ENCODE measurements at regions not wholly inside any gene's neighbourhood (a gene's known extent, or its start where the extent isn't known, plus 50 kb on each side); places are given as distances from the start of the nearest gene placed in this dataset.

DNA sequence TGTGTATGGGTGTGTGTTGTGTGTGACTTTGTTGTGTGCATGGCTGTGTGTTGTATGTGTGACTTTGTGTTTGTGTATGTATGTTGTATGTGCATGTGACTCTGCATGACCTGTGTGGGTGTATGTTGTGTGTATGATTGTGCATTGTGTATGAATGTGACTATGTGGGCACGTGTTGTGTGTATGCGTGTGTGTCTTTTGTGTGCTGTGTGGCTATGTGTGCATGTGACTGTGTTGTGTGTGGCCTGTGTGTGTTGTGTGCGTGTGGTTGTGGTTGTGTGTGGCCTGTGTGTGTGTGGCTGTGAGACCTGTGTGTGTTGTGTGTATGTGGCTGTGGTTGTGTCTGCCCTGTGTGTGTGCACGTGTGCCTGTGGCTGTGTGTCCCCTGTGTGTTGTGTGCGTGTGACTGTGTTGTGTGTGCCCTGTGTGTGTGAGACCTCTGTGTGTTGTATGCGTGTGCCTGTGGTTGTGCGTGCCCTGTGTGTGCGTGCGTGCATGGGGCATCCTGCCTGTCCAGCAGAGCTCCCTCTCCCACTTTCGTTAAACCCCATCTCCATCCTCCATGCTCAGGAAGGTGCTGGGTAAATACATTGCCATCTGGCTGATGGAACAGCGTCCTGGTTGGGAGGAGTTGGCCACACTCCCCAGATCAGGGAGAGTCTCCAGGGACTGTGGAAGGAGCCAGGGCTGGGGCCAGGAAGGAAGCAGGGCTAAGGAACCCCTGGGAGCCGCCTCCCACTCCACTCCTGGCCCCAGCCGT is 90.1 kb upstream of the GSE1 start:
- Histone ChIP-seq H2AFZ (no peak overlapping the region), H3K9me3 (ENCODE audit: low read depth) (no peaks in the 10 kb centered on the region), H3K4me1 (ENCODE audit: insufficient read depth) (no peaks in the 10 kb centered on the region), H3K27ac (no peak overlapping the region), H3K27me3 (replicated peaks; ENCODE audit: insufficient read depth) (no peaks in the 10 kb centered on the region), H3K4me3 (no peak overlapping the region), H3K9ac (no peak overlapping the region), H3K36me3 (ENCODE audit: low read depth) (no peaks in the 10 kb centered on the region), H4K20me1 (ENCODE audit: insufficient read depth) (no peaks in the 10 kb centered on the region), H3F3A (ENCODE audit: insufficient read depth) (no peaks in the 10 kb centered on the region), H3K79me2 (ENCODE audit: insufficient read depth) (0 out of 2 replicates have a peak, but pooled peaks cover 9% of the 10 kb centered on the region), H3K9me2 (ENCODE audit: insufficient read depth) (no peaks in the 10 kb centered on the region), H3K4me2 (ENCODE audit: unreplicated experiment) (no peak overlapping the region)
- DNase-seq: peak; percentile 32
- WGBS, 2 experiments (ENCODE audit: low coverage in 1 of 2, low lambda C conversion rate in 2 of 2, missing lambda C conversion rate in 2 of 2): 76 to 79% methylated on average over 12 to 13 of the region's 13 CpGs
- no peak for TF ChIP-seq EZH2phosphoT487 (IDR thresholded peaks at IDR 0.05; ENCODE audit: insufficient read depth, low read depth)
- no peak for TF ChIP-seq EZH2 (IDR thresholded peaks at IDR 0.05; ENCODE audit: insufficient read depth, poor library complexity, severe bottlenecking)
- in situ Hi-C loops (cut with MboI): no loop called here

DNA sequence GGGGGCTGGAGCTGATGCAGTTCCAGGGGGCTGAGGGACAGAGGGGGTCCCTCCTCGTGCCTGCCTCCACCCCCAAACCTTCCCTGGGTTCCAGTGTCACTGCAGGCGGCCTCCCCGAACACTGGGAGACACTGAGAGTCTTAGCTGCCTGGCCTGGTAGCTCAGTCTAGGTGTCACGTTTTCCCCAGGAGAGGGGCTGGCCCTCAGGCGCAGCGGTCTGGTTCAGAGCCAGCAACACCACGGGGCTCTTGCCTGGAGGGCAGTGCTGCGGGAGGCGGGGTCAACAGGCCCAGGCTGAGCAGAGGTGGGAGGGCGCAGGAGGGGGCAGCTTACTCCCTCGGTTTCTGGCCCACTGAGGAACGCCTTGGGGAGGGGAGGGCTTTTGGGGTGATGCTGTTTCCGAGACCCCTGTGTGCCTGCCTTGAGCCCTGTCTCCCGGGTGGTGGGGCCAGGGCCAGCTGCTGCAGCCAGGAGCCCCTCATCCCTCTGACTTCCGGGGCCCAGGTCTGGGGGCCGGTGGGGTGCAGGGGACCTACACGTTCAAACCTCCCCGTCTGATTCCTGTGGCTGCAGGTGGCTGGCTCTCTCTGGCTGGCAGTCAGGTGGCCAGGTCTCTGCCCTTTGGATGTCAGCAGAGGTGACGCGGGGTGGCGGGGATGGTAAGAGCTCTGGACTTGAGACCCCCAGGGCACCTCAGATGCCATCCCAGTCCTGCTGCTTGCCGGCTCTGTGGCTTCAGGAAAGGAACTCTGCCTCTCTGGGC is 89.3 kb upstream of the GSE1 start:
- Histone ChIP-seq H3K4me1 (ENCODE audit: insufficient read depth) (no peaks in the 10 kb centered on the region), H3K4me3 (no peak overlapping the region), H3K9me2 (ENCODE audit: insufficient read depth) (no peaks in the 10 kb centered on the region), H3K79me2 (ENCODE audit: insufficient read depth) (peaks cover 9% of the 10 kb centered on the region; the same call in 1 of the 2 replicates), H2AFZ (no peak overlapping the region), H4K20me1 (ENCODE audit: insufficient read depth) (no peaks in the 10 kb centered on the region), H3K9ac (no peak overlapping the region), H3F3A (ENCODE audit: insufficient read depth) (no peaks in the 10 kb centered on the region), H3K36me3 (ENCODE audit: low read depth) (no peaks in the 10 kb centered on the region), H3K9me3 (ENCODE audit: low read depth) (no peaks in the 10 kb centered on the region), H3K27ac (no peak overlapping the region), H3K27me3 (replicated peaks; ENCODE audit: insufficient read depth) (no peaks in the 10 kb centered on the region), H3K4me2 (ENCODE audit: unreplicated experiment) (no peak overlapping the region)
- WGBS, 2 experiments (ENCODE audit: low coverage in 1 of 2, low lambda C conversion rate in 2 of 2, missing lambda C conversion rate in 2 of 2): 85 to 86% methylated on average over 18 to 22 of the region's 22 CpGs
- in situ Hi-C loops (cut with MboI): no loop called here
- no peak for DNase-seq
- TF ChIP-seq EZH2 (IDR thresholded peaks at IDR 0.05; ENCODE audit: insufficient read depth, poor library complexity, severe bottlenecking): no peak
- TF ChIP-seq EZH2phosphoT487 (IDR thresholded peaks at IDR 0.05; ENCODE audit: insufficient read depth, low read depth): no peak

DNA sequence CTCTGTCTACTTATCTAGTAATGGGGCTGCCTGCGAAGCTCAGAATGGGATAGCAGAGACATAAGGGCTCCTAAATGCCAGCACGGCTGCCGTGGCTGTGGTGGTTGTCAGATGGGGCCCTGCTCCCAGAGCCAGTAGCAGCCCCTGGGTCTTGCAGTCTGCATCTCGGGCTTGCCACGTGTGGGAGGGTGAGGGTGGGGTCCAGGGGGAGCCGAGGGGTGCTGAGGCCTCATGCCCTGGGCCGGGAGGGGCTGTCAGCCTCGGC is 88.8 kb upstream of the GSE1 start:
- Histone ChIP-seq H4K20me1 (ENCODE audit: insufficient read depth) (no peaks in the 10 kb centered on the region), H3K4me3 (no peak overlapping the region), H3K27me3 (replicated peaks; ENCODE audit: insufficient read depth) (no peaks in the 10 kb centered on the region), H2AFZ (no peak overlapping the region), H3K79me2 (ENCODE audit: insufficient read depth) (peaks cover 9% of the 10 kb centered on the region; the same call in 1 of the 2 replicates), H3K9me3 (ENCODE audit: low read depth) (no peaks in the 10 kb centered on the region), H3K27ac (no peak overlapping the region), H3F3A (ENCODE audit: insufficient read depth) (no peaks in the 10 kb centered on the region), H3K4me1 (ENCODE audit: insufficient read depth) (no peaks in the 10 kb centered on the region), H3K4me2 (ENCODE audit: unreplicated experiment) (no peak overlapping the region), H3K36me3 (ENCODE audit: low read depth) (no peaks in the 10 kb centered on the region), H3K9me2 (ENCODE audit: insufficient read depth) (no peaks in the 10 kb centered on the region), H3K9ac (no peak overlapping the region)
- in situ Hi-C loops (cut with MboI): no loop called here
- WGBS, 2 experiments (ENCODE audit: low coverage in 1 of 2, low lambda C conversion rate in 2 of 2, missing lambda C conversion rate in 2 of 2): 95 to 96% methylated on average over 5 to 7 of the region's 8 CpGs
- no peak for DNase-seq
- TF ChIP-seq EZH2 (IDR thresholded peaks at IDR 0.05; ENCODE audit: insufficient read depth, poor library complexity, severe bottlenecking): no peak
- TF ChIP-seq EZH2phosphoT487 (IDR thresholded peaks at IDR 0.05; ENCODE audit: insufficient read depth, low read depth): no peak

DNA sequence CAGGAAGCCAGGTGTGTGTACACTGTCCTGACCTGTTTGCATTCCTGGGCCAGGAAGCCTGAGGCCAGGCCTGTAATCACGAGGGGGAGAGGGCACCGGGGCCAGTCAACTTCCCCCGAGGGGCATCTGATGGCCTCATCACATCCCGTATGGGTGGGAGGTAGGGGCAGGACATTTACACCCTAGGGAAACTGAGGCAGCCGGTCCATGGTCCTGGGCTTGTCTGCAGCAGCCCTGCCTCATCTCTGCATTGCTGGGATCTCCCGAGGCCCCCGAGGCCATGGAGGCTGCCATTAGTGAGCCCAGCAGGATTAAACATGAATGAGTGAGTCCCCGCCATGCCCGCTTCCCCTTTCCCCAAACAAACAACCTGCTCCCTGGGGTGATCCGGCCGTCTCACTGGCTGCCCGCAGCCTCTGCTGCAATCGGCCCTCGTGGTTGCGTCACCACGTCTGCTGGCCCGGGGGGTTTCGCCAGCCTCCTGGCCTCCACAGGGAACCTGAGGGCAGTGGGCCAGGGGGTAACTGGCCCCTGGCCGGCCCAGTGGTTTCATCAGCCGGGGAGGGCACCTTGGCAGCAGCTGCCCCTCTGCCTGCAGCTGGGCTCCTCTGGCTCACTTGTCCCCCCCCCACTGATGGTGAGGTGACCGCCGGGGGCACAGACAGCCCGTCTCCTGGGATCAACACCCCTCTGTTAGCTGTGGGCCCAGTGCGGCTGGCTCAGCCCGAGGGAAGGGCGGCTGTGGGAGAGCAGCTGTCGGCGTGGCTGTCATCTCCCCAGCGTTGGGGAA is 88.3 kb upstream of the GSE1 start:
- no peak overlapping the region for H2AFZ ChIP-seq
- no peak overlapping the region for H3K4me3 ChIP-seq

More for the DNA sequence above, 88.3 kb upstream of the GSE1 start:
- in situ Hi-C loops (cut with MboI): no loop called here
- Histone ChIP-seq H3K9ac (no peak overlapping the region), H3K79me2 (ENCODE audit: insufficient read depth) (peaks cover 9% of the 10 kb centered on the region; the same call in 1 of the 2 replicates), H3F3A (ENCODE audit: insufficient read depth) (no peaks in the 10 kb centered on the region), H3K4me1 (ENCODE audit: insufficient read depth) (no peaks in the 10 kb centered on the region), H3K9me2 (ENCODE audit: insufficient read depth) (no peaks in the 10 kb centered on the region), H3K27me3 (replicated peaks; ENCODE audit: insufficient read depth) (no peaks in the 10 kb centered on the region), H3K27ac (no peak overlapping the region), H4K20me1 (ENCODE audit: insufficient read depth) (no peaks in the 10 kb centered on the region), H3K9me3 (ENCODE audit: low read depth) (no peaks in the 10 kb centered on the region), H3K4me2 (ENCODE audit: unreplicated experiment) (no peak overlapping the region), H3K36me3 (ENCODE audit: low read depth) (no peaks in the 10 kb centered on the region)
- 85 to 88% methylated on average over 25 to 28 of the region's 29 CpGs for WGBS, 2 experiments (ENCODE audit: low coverage in 1 of 2, low lambda C conversion rate in 2 of 2, missing lambda C conversion rate in 2 of 2)
- TF ChIP-seq EZH2 (IDR thresholded peaks at IDR 0.05; ENCODE audit: insufficient read depth, poor library complexity, severe bottlenecking): no peak
- no peak for TF ChIP-seq EZH2phosphoT487 (IDR thresholded peaks at IDR 0.05; ENCODE audit: insufficient read depth, low read depth)
- DNase-seq: no peak
